ENCODE measurements at regions not wholly inside any gene's neighbourhood (a gene's known extent, or its start where the extent isn't known, plus 50 kb on each side); places are given as distances from the start of the nearest gene placed in this dataset.

DNA sequence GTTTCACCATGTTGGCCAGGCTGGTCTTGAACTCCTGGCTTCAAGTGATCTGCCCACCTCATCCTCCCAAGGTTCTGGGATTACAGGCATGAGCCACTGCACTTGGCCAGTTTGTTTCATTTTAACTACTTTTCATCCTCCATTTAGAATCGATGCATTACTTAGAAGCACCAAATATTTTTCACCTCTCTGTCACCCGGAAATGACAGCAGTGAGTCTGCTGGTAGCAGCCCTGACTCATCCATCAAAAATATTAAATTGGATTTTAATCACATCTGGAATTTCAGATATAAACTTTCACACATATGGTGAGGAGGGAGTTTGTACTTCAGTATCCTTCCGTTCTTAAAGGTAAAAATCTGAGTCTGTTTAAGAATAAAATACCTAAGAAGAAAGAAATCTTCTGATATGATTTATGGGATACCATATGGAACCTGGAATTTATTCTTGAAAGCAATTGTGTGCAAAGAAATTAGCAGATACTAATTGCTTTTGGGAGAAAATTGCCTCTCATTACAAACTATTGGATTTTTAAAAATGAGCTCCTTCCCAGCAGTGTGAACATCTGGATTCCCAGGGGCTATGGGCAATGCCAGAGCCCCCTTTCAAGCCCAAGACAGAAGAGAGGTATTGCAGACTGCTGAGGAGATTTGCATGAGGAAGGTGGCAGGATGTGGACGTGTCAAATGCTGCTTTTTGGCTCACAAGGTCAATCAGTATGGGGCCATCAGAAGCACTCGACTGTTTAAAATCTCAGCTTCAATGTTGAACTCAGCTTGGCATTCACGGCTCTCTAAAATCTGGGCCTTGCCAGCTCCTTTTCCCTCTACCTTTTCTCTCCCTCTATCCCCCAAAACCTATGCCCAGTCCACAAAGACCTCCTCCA is 279.5 kb upstream of the SIX2 start:
- 89 to 90% methylated on average over 6 of the region's 6 CpGs for WGBS, 2 donors
- DNase-seq: no peak
- H3K4me1 ChIP-seq: no peaks in the 10 kb centered on the region
- H3K27ac ChIP-seq: no peak overlapping the region
- H3K27me3 ChIP-seq: no peaks in the 10 kb centered on the region
- intact Hi-C loops (cut with DNase I; ENCODE audit: low total_unique reads): no loop called here
- TF ChIP-seq POLR2A (IDR thresholded peaks at IDR 0.05): no peak
- TF ChIP-seq, protein P1, sequence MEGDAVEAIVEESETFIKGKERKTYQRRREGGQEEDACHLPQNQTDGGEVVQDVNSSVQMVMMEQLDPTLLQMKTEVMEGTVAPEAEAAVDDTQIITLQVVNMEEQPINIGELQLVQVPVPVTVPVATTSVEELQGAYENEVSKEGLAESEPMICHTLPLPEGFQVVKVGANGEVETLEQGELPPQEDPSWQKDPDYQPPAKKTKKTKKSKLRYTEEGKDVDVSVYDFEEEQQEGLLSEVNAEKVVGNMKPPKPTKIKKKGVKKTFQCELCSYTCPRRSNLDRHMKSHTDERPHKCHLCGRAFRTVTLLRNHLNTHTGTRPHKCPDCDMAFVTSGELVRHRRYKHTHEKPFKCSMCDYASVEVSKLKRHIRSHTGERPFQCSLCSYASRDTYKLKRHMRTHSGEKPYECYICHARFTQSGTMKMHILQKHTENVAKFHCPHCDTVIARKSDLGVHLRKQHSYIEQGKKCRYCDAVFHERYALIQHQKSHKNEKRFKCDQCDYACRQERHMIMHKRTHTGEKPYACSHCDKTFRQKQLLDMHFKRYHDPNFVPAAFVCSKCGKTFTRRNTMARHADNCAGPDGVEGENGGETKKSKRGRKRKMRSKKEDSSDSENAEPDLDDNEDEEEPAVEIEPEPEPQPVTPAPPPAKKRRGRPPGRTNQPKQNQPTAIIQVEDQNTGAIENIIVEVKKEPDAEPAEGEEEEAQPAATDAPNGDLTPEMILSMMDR (IDR thresholded peaks at IDR 0.05): no peak
- H3K9me3 ChIP-seq: no peaks in the 10 kb centered on the region
- no peak overlapping the region for H3K4me3 ChIP-seq
- no peaks in the 10 kb centered on the region for H3K36me3 ChIP-seq (ENCODE audit: low read depth, missing control alignments)

DNA sequence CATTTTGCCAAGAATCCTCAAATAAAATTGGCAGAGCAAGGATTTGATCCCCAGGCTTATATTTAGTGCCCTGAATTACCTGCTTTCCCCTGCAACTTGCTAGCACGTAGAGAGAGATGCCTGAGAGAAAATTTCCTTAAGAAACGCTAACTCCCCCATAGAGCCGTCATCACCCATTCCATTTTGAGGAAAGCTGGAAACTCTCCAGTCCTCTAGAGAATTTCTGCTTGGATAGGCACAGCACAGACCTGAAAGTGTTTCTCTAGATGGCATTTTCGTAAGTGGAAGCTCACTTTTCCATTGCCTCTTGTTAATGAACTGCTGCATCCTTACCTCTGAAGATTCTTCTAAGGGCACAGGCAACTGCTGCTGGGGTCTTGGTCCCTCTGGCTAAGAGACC is 277.8 kb upstream of the SIX2 start:
- no peak for TF ChIP-seq POLR2A (IDR thresholded peaks at IDR 0.05)
- TF ChIP-seq, protein P1 (IDR thresholded peaks at IDR 0.05): no peak
- Histone ChIP-seq H3K4me1 (no peaks in the 10 kb centered on the region), H3K27me3 (no peaks in the 10 kb centered on the region), H3K27ac (no peak overlapping the region), H3K36me3 (ENCODE audit: low read depth, missing control alignments) (no peaks in the 10 kb centered on the region), H3K4me3 (no peak overlapping the region), H3K9me3 (no peaks in the 10 kb centered on the region)
- WGBS, 2 donors: 46 to 50% methylated on average over 4 of the region's 4 CpGs
- DNase-seq: no peak
- intact Hi-C loops (cut with DNase I; ENCODE audit: low total_unique reads): no loop called here

DNA sequence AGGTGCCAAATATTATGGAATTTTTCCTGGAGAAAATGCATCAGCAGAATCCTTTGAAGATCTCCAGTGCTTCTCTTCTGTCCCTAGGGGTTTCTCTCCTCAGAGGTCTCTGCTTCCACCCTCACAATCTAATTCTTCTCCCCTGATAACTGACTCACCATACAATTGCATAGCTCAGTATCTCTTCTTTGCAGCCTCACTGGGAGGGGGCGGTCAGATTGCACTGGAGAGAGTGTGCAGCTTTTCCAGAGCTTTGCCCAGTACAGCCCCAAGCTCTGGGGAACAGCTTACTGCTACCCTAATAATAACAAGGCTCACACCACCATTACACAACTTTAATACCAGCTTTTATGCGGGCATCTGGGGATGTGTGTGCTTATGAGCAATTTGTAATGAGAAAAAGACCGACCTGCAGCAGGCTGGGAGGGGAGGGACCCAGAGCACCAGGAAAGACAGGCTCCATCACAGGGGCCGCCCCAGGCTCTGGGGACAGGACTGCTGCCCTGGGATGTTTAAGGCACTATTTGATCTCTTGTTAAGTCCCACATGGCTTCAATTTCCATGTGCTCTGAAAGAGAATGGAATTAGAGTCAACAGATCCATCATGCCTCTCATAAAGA is 276.6 kb upstream of the SIX2 start:
- TF ChIP-seq, protein P1 (IDR thresholded peaks at IDR 0.05): no peak
- TF ChIP-seq POLR2A (IDR thresholded peaks at IDR 0.05): no peak
- H3K27ac ChIP-seq: no peak overlapping the region
- no peaks in the 10 kb centered on the region for H3K9me3 ChIP-seq
- no peak for DNase-seq
- H3K36me3 ChIP-seq (ENCODE audit: low read depth, missing control alignments): no peaks in the 10 kb centered on the region
- WGBS, 2 donors: 90 to 94% methylated on average over 4 of the region's 4 CpGs
- intact Hi-C loops (cut with DNase I; ENCODE audit: low total_unique reads): no loop called here
- no peaks in the 10 kb centered on the region for H3K4me1 ChIP-seq
- no peaks in the 10 kb centered on the region for H3K27me3 ChIP-seq
- no peak overlapping the region for H3K4me3 ChIP-seq

DNA sequence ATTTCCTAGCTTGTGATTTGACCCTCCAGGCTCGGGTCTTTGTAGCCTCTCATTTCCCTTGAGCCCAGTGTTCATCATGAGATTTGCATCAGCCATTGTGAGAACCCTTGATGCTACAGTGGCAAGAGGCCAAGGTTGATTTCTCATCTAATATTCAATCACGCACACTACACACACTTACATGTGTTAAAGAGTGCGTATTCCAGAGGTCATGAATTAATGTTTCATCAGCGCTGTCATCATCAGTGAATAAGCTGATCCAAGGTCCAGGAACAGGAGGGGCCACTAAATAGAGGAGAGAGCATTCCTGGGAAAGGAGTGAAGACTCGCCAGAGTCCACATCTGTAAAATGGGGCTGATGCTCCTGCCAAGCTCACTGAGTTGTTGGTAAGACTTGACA is 276.1 kb upstream of the SIX2 start:
- H3K27me3 ChIP-seq: no peaks in the 10 kb centered on the region
- no peaks in the 10 kb centered on the region for H3K4me1 ChIP-seq
- H3K36me3 ChIP-seq (ENCODE audit: low read depth, missing control alignments): no peaks in the 10 kb centered on the region
- TF ChIP-seq POLR2A (IDR thresholded peaks at IDR 0.05): no peak
- TF ChIP-seq, protein P1 (IDR thresholded peaks at IDR 0.05): no peak
- no peak overlapping the region for H3K4me3 ChIP-seq
- intact Hi-C loops (cut with DNase I; ENCODE audit: low total_unique reads): no loop called here
- no peaks in the 10 kb centered on the region for H3K9me3 ChIP-seq
- 82 to 97% methylated on average over 5 of the region's 5 CpGs for WGBS, 2 donors
- no peak for DNase-seq
- H3K27ac ChIP-seq: no peak overlapping the region

Measured in testis (tissue), 2 donors.